ENCODE measurements at regions not wholly inside any gene's neighbourhood (a gene's known extent, or its start where the extent isn't known, plus 50 kb on each side); places are given as distances from the start of the nearest gene placed in this dataset.

DNA sequence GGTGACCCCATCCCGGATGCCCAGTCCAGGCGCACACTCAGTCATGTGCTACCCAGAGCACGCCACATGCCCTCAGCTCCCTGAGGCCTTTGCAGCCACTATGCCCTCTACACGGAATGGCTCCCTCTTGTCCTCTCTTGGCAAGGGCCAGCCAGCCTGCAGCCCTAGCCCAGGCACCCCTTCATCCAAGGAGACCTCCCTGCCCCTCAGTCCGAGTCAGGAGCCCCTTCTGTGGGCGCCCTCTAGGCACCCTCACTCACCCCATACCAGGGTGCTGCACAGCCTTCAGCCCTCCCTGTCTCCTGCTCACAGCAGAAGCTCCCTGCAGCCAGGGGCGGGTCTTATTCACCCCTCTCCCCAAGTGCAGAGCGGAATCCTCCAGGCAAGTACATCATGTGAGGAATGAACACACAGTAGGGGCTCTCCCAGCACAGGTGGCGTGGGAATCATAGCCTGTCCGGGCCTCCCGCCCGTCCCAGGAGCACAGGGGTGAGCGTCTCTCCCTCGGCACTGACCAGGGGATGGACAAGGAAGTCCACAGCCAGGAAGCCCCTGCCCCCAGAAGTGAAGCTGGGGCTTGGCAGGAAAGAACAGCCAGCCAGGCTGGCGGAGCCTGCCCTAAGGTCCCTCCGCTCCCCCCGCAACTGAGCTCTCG lies 186.9 kb downstream of the RBFOX3 start:
- no peaks in the 10 kb centered on the region for H3K4me1 ChIP-seq
- no peaks in the 10 kb centered on the region for H3K9me3 ChIP-seq
- intact Hi-C loops (cut with DNase I) = no loop called here
- H3K27me3 ChIP-seq = no peaks in the 10 kb centered on the region
- H3K27ac ChIP-seq = no peak overlapping the region
- H3K4me3 ChIP-seq = no peak overlapping the region
- H3K9ac ChIP-seq (ENCODE audit: low read depth in 2 of 2, low read length in 2 of 2) = no peak overlapping the region
- DNase-seq = no peak
- no peaks in the 10 kb centered on the region for H3K36me3 ChIP-seq
- TF ChIP-seq, protein P1, sequence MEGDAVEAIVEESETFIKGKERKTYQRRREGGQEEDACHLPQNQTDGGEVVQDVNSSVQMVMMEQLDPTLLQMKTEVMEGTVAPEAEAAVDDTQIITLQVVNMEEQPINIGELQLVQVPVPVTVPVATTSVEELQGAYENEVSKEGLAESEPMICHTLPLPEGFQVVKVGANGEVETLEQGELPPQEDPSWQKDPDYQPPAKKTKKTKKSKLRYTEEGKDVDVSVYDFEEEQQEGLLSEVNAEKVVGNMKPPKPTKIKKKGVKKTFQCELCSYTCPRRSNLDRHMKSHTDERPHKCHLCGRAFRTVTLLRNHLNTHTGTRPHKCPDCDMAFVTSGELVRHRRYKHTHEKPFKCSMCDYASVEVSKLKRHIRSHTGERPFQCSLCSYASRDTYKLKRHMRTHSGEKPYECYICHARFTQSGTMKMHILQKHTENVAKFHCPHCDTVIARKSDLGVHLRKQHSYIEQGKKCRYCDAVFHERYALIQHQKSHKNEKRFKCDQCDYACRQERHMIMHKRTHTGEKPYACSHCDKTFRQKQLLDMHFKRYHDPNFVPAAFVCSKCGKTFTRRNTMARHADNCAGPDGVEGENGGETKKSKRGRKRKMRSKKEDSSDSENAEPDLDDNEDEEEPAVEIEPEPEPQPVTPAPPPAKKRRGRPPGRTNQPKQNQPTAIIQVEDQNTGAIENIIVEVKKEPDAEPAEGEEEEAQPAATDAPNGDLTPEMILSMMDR (IDR thresholded peaks at IDR 0.05) = no peak

DNA sequence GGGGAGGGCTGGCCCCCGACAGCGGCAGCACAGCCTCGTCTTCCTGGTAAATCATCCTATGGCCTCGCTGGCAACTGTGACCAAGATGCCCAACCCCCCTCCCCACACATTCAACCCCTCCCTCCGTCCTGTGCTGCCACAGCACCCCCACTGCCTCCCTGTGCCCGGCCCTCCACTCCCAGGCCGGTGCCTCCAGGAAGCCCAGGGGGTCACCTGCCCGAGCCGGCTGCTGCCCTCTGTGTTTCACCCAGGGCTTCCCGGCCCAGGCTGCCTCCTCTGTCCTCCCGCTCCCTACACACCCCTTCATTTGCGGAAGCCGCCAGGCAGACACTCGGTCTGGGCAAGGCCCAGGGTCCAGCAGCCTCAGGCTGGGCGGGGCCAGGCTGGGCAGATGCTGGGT lies 188.6 kb downstream of the RBFOX3 start:
- H3K36me3 ChIP-seq = no peaks in the 10 kb centered on the region
- intact Hi-C loops (cut with DNase I) = no loop called here
- H3K4me1 ChIP-seq = no peaks in the 10 kb centered on the region
- DNase-seq = no peak
- H3K9me3 ChIP-seq = no peaks in the 10 kb centered on the region
- no peak overlapping the region for H3K27ac ChIP-seq
- no peak overlapping the region for H3K9ac ChIP-seq (ENCODE audit: low read depth in 2 of 2, low read length in 2 of 2)
- TF ChIP-seq, protein P1 (IDR thresholded peaks at IDR 0.05) = no peak
- H3K4me3 ChIP-seq = no peak overlapping the region
- no peaks in the 10 kb centered on the region for H3K27me3 ChIP-seq

DNA sequence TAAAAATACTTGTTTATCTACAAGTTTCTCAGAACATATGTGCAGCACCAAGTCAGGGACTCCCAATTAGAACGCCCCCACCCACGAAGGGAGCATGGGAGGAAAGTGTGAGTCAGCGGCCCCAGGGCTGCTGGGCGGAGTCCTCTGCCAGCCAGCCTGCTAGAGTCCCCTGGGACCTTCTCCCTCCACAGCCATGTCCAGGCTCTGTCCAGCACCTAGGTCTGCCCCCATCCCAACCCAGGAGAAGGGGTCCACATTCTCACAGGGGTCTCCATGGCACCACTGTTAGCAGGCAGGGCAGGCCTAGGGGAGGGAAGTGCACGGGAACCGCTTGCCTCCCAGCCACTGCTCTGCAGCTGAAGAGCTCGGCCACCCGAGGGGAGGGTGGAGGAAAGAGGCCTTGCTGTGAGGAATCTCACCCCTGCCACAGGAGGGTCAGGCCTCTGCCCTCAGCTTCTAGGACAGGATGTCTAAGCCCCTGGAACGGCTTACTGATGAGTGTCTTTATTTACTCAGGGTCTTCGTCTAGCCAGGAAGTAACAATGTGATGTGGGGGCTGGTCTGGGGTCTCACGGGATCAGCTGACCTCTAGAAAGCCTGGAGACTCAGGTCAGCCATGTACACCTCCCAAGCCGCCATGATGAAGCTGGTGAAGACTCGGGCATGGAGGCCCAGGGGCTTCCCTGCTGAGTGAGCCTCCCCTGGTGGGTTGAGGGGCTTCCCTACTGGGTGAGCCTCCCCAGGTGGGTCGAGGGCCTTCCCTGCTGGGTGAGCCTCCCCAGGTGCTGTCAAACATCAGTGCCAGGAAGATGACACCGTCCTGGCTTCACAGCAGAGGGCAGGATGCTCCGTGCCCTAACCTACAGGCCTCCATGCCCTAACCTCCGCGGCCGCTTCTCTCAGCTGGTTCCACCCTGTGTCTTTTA lies 190.3 kb downstream of the RBFOX3 start:
- H3K4me3 ChIP-seq = no peak overlapping the region
- H3K27me3 ChIP-seq = no peaks in the 10 kb centered on the region
- no peaks in the 10 kb centered on the region for H3K36me3 ChIP-seq
- TF ChIP-seq, protein P1 (IDR thresholded peaks at IDR 0.05) = no peak
- no peak for DNase-seq
- H3K4me1 ChIP-seq = no peaks in the 10 kb centered on the region
- no peak overlapping the region for H3K9ac ChIP-seq (ENCODE audit: low read depth in 2 of 2, low read length in 2 of 2)
- no peaks in the 10 kb centered on the region for H3K9me3 ChIP-seq
- no peak overlapping the region for H3K27ac ChIP-seq
- intact Hi-C loops (cut with DNase I) = no loop called here

GRCh38 chr17:79417476-79417988 lies 193.3 kb downstream of the RBFOX3 start:
- Histone ChIP-seq H3K27me3 (no peaks in the 10 kb centered on the region), H3K4me1 (no peaks in the 10 kb centered on the region), H3K36me3 (no peaks in the 10 kb centered on the region), H3K27ac (no peak overlapping the region), H3K4me3 (no peak overlapping the region), H3K9ac (ENCODE audit: low read depth in 2 of 2, low read length in 2 of 2) (no peak overlapping the region), H3K9me3 (no peaks in the 10 kb centered on the region)
- DNase-seq = no peak
- intact Hi-C loops (cut with DNase I) = loop anchor here (10.0 kb wide), 1 partner anchor 287 kb away; no protein-coding TSS in a partner anchor
- TF ChIP-seq, protein P1 (IDR thresholded peaks at IDR 0.05) = no peak

DNA sequence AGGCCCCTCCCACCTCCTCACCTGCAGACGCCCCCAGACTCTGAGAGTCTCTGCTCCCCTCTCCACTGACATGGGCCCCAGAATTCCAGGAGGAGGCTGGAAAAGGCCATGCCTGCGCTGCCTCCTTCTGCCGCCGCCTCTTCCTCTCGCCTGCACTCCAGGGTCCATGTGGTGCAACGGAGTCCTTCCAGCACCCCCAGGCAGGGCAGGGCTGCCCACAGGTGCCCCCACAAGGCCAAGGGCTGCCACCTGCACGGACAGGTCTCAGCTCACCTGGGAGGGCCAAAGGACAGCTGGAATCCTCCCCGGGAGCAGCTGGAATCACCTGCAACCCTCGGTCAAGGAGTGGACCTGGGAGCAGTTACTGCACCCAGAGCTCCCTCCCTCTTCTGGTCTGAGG lies 194.9 kb downstream of the RBFOX3 start:
- H3K36me3 ChIP-seq = no peaks in the 10 kb centered on the region
- H3K27me3 ChIP-seq = no peaks in the 10 kb centered on the region
- no peak overlapping the region for H3K27ac ChIP-seq
- no peak for DNase-seq
- H3K9ac ChIP-seq (ENCODE audit: low read depth in 2 of 2, low read length in 2 of 2) = no peak overlapping the region
- H3K4me1 ChIP-seq = no peaks in the 10 kb centered on the region
- intact Hi-C loops (cut with DNase I) = loop anchor here (10.0 kb wide), 1 partner anchor 289 kb away; no protein-coding TSS in a partner anchor
- H3K9me3 ChIP-seq = no peaks in the 10 kb centered on the region
- TF ChIP-seq, protein P1 (IDR thresholded peaks at IDR 0.05) = no peak
- no peak overlapping the region for H3K4me3 ChIP-seq
